ENCODE measurements at regions not wholly inside any gene's neighbourhood (a gene's known extent, or its start where the extent isn't known, plus 50 kb on each side); places are given as distances from the start of the nearest gene placed in this dataset.
A peak's percentile ranks its signal among the peaks of the same experiment; 100 is the strongest.

DNA sequence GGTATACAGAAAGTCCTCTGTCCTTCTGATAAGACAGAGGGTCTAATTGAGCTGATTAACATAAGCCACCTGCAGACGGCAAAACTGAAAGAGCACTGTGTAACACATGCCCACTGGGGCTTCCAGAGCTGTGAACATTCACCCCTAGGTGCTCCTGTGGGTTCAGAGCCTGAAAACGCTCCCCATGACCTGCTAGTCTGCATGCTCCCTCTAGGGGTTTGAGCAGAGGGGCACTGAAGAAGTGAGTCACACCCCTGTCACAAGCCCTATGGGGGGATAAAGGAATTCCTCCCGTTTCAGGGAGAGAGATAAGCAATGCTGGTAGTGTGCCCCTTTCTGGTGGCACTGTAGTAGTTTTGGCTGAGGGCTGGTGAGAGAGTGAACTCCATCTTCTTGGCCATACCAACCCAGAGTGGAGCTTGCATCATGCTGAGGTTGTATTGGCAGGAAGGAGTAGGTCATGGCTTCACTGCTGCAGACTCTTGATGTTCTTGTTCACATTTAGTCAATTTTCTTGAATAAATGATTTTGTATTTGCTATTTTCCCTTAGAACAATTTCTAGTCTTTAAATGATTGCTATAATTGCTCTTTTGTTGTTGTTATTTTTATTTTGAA, 637.5 kb upstream of the MAN1A1 start:
- TF ChIP-seq, protein P1, sequence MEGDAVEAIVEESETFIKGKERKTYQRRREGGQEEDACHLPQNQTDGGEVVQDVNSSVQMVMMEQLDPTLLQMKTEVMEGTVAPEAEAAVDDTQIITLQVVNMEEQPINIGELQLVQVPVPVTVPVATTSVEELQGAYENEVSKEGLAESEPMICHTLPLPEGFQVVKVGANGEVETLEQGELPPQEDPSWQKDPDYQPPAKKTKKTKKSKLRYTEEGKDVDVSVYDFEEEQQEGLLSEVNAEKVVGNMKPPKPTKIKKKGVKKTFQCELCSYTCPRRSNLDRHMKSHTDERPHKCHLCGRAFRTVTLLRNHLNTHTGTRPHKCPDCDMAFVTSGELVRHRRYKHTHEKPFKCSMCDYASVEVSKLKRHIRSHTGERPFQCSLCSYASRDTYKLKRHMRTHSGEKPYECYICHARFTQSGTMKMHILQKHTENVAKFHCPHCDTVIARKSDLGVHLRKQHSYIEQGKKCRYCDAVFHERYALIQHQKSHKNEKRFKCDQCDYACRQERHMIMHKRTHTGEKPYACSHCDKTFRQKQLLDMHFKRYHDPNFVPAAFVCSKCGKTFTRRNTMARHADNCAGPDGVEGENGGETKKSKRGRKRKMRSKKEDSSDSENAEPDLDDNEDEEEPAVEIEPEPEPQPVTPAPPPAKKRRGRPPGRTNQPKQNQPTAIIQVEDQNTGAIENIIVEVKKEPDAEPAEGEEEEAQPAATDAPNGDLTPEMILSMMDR (conservative IDR thresholded peaks at IDR 0.05; ENCODE audit: low read length) = peak; percentile 57
- no peak for TF ChIP-seq EZH2phosphoT487 (IDR thresholded peaks at IDR 0.05; ENCODE audit: borderline replicate concordance, low read depth, low read length)
